A673 (cell line): ENCODE measurements at regions not wholly inside any gene's neighbourhood (a gene's known extent, or its start where the extent isn't known, plus 50 kb on each side); places are given as distances from the start of the nearest gene placed in this dataset.

ENCODE experiments used
- BruUV-seq: library from RNA; stranded (reverse); fragments of 400-500 nt; replicated peaks from 2 replicates; lab custom pipeline; 2021; lab: Mats Ljungman, UMichigan
- CTCF ChIA-PET: fragments of 300-600 bp; sonication (Branson Sonifier 250); formaldehyde crosslinking; loops from one replicate; lab custom pipeline; 2022; ENCODE audit warnings: antibody characterized with exemption; lab: Charles Lee
- POLR2A ChIA-PET: fragments of 300-600 bp; sonication (Branson Sonifier 250); formaldehyde crosslinking; loops from one replicate; lab custom pipeline; 2022; ENCODE audit warnings: antibody characterized with exemption; ENCODE audit not compliant: low non-redundant PET; lab: Charles Lee
- DNase-seq: peaks from one replicate; pipeline ENCODE4 v3.0.0-alpha.2; 2015; ENCODE audit warnings: low spot score
- H3K27ac ChIP-seq: fragments of 200-600 bp; sonication (generic); 2 replicates; pipeline ENCODE4 v1.5.1; 2016; ENCODE audit warnings: mixed run types, low read depth, mild to moderate bottlenecking, mixed read lengths, antibody characterized with exemption, low read length; ENCODE audit not compliant: poor library complexity, severe bottlenecking
- H3K27me3 ChIP-seq: fragments of 200-600 bp; sonication (generic); replicated peaks from 2 replicates; pipeline ENCODE4 v1.6.1; 2017; ENCODE audit warnings: mixed run types, low read depth, mild to moderate bottlenecking, mixed read lengths, antibody characterized with exemption, low read length; ENCODE audit not compliant: insufficient read depth, poor library complexity
- H3K36me3 ChIP-seq: fragments of 200-600 bp; sonication (generic); 2 replicates; pipeline ENCODE4 v1.6.1; 2016; ENCODE audit warnings: mixed run types, mild to moderate bottlenecking, mixed read lengths, antibody characterized with exemption, low read length; ENCODE audit not compliant: insufficient read depth, poor library complexity, severe bottlenecking
- H3K4me1 ChIP-seq: fragments of 200-600 bp; sonication (generic); 2 replicates; pipeline ENCODE4 v1.6.1; 2017; ENCODE audit warnings: mixed run types, mild to moderate bottlenecking, mixed read lengths, antibody characterized with exemption, low read length; ENCODE audit not compliant: insufficient read depth, poor library complexity, severe bottlenecking
- H3K4me3 ChIP-seq: fragments of 200-600 bp; sonication (generic); 2 replicates; pipeline ENCODE4 v1.5.1; 2016; ENCODE audit warnings: low read depth, mixed run types, mild to moderate bottlenecking, mixed read lengths, low read length; ENCODE audit not compliant: poor library complexity, severe bottlenecking
- H3K9me3 ChIP-seq: fragments of 200-600 bp; sonication (generic); 2 replicates; pipeline ENCODE4 v1.6.1; 2016; ENCODE audit warnings: mixed run types, low read depth, mild to moderate bottlenecking, mixed read lengths, antibody characterized with exemption, low read length; ENCODE audit not compliant: poor library complexity, severe bottlenecking
- CTCF ChIP-seq: fragments of 300-800, 200-600 bp; sonication (generic); conservative IDR thresholded peaks from 2 replicates; pipeline ENCODE4 v1.5.1; 2017; ENCODE audit warnings: low read depth, mild to moderate bottlenecking, antibody characterized with exemption, low read length, moderate library complexity, mixed read lengths
- EZH2 ChIP-seq: fragments of 200-600 bp; sonication (generic); IDR thresholded peaks from 2 replicates; pipeline ENCODE4 v1.6.1; 2017; ENCODE audit warnings: borderline replicate concordance, low read depth, mild to moderate bottlenecking, mixed read lengths, antibody characterized with exemption, low read length; ENCODE audit not compliant: poor library complexity, severe bottlenecking
- intact Hi-C: fragments of 100-400 bp; cut with micrococcal nuclease; formaldehyde crosslinking; loops from one replicate; pipeline ENCODE4 v1.10.0; 2022; ENCODE audit not compliant: unreplicated experiment

- Histone ChIP-seq H3K36me3 (no peaks in the 10 kb centered on the region), H3K4me1 (no peaks in the 10 kb centered on the region), H3K27me3 (peaks cover 42% of the 10 kb centered on the region), H3K4me3 (no peak overlapping the region), H3K9me3 (no peaks in the 10 kb centered on the region), H3K27ac (no peak overlapping the region)
- intact Hi-C loops = no loop called here
- BruUV-seq = no TSS peak
- ChIA-PET POLR2A (no interaction called here), CTCF (no interaction called here)
- no peak for DNase-seq
- no peak for TF ChIP-seq CTCF
Observed at GRCh38 chr15:69663441-69663840, 210.8 kb downstream of the RPLP1 start.

- TF ChIP-seq EZH2 (no peak), CTCF (no peak)
- BruUV-seq = no TSS peak
- no peaks in the 10 kb centered on the region for H3K4me1 ChIP-seq
- no peaks in the 10 kb centered on the region for H3K9me3 ChIP-seq
- H3K36me3 ChIP-seq = no peaks in the 10 kb centered on the region
- ChIA-PET CTCF (no interaction called here), POLR2A (no interaction called here)
- no peak for DNase-seq
- no peak overlapping the region for H3K4me3 ChIP-seq
- intact Hi-C loops = no loop called here
- H3K27ac ChIP-seq = no peak overlapping the region
- peaks cover 40% of the 10 kb centered on the region for H3K27me3 ChIP-seq
Observed at GRCh38 chr15:69663982-69664381, 211.4 kb downstream of the RPLP1 start.

- BruUV-seq = no TSS peak
- CTCF ChIA-PET = no interaction called here
- POLR2A ChIA-PET = no interaction called here
Observed at GRCh38 chr15:69664572-69665571, 212.3 kb downstream of the RPLP1 start.

More at GRCh38 chr15:69664572-69665571, 212.3 kb downstream of the RPLP1 start:
- TF ChIP-seq CTCF (no peak), EZH2 (no peak)
- DNase-seq = no peak
- Histone ChIP-seq H3K27me3 (peaks cover 40% of the 10 kb centered on the region), H3K9me3 (no peaks in the 10 kb centered on the region), H3K4me1 (no peaks in the 10 kb centered on the region), H3K36me3 (no peaks in the 10 kb centered on the region), H3K27ac (no peak overlapping the region), H3K4me3 (no peak overlapping the region)
- intact Hi-C loops = no loop called here
